ENCODE measurements at regions not wholly inside any gene's neighbourhood (a gene's known extent, or its start where the extent isn't known, plus 50 kb on each side); places are given as distances from the start of the nearest gene placed in this dataset.
"Not testable (repeated sequence)": the region's sequence is repeated elsewhere in the genome, so short reads cannot be mapped to it uniquely, and the experiment has no call there.

GRCh38 chr5:18712936-18713485 lies 1078.8 kb downstream of the TAF11L14 start:
- no peaks in the 10 kb centered on the region for H3K4me1 ChIP-seq
- H3K27me3 ChIP-seq: no peaks in the 10 kb centered on the region
- no peak overlapping the region for H3K27ac ChIP-seq
- intact Hi-C loops (cut with DNase I; ENCODE audit: low total_unique reads): no loop called here
- no peak for DNase-seq
- no peaks in the 10 kb centered on the region for H3K36me3 ChIP-seq
- no peak for TF ChIP-seq CTCF (IDR thresholded peaks at IDR 0.05)
- TF ChIP-seq POLR2A (IDR thresholded peaks at IDR 0.05): no peak
- H3K4me3 ChIP-seq: no peak overlapping the region
- no peaks in the 10 kb centered on the region for H3K9me3 ChIP-seq

- no peak overlapping the region for H3K4me3 ChIP-seq
- no peaks in the 10 kb centered on the region for H3K36me3 ChIP-seq
- no peaks in the 10 kb centered on the region for H3K9me3 ChIP-seq
- H3K4me1 ChIP-seq: no peaks in the 10 kb centered on the region
- TF ChIP-seq CTCF (IDR thresholded peaks at IDR 0.05) (no peak), POLR2A (IDR thresholded peaks at IDR 0.05) (no peak)
- no peaks in the 10 kb centered on the region for H3K27me3 ChIP-seq
- DNase-seq: no peak
- H3K27ac ChIP-seq: no peak overlapping the region
- intact Hi-C loops (cut with DNase I; ENCODE audit: low total_unique reads): no loop called here
Measured at GRCh38 chr5:18720002-18720401, 1085.7 kb downstream of the TAF11L14 start.

GRCh38 chr5:18732556-18733479 lies 1098.6 kb downstream of the TAF11L14 start:
- H3K4me3 ChIP-seq: no peak overlapping the region
- no peaks in the 10 kb centered on the region for H3K27me3 ChIP-seq
- H3K27ac ChIP-seq: no peak overlapping the region
- no peak for TF ChIP-seq CTCF (IDR thresholded peaks at IDR 0.05)
- TF ChIP-seq POLR2A (IDR thresholded peaks at IDR 0.05): no peak
- DNase-seq: no peak
- no peaks in the 10 kb centered on the region for H3K9me3 ChIP-seq
- H3K36me3 ChIP-seq: no peaks in the 10 kb centered on the region
- H3K4me1 ChIP-seq: no peaks in the 10 kb centered on the region
- intact Hi-C loops (cut with DNase I; ENCODE audit: low total_unique reads): no loop called here

- H3K4me3 ChIP-seq: no peak overlapping the region
- H3K4me1 ChIP-seq: no peaks in the 10 kb centered on the region
- TF ChIP-seq POLR2A (IDR thresholded peaks at IDR 0.05) (no peak), CTCF (IDR thresholded peaks at IDR 0.05) (no peak)
- H3K36me3 ChIP-seq: no peaks in the 10 kb centered on the region
- H3K9me3 ChIP-seq: no peaks in the 10 kb centered on the region
- no peak overlapping the region for H3K27ac ChIP-seq
- no peak for DNase-seq
- intact Hi-C loops (cut with DNase I; ENCODE audit: low total_unique reads): no loop called here
- H3K27me3 ChIP-seq: no peaks in the 10 kb centered on the region
Measured at GRCh38 chr5:18736051-18736398, 1101.8 kb downstream of the TAF11L14 start.

- H3K27me3 ChIP-seq; H3K27ac ChIP-seq; DNase-seq; H3K4me1 ChIP-seq; H3K9me3 ChIP-seq; H3K36me3 ChIP-seq; H3K4me3 ChIP-seq; intact Hi-C loops (cut with DNase I; ENCODE audit: low total_unique reads): not testable (repeated sequence)
Measured at GRCh38 chr5:18736736-18737135, 1102.5 kb downstream of the TAF11L14 start.

Data from uterus (tissue), 3 donors.